ENCODE measurements at regions not wholly inside any gene's neighbourhood (a gene's known extent, or its start where the extent isn't known, plus 50 kb on each side); places are given as distances from the start of the nearest gene placed in this dataset.

- ChIA-PET CTCF (no interaction called here), POLR2A (no interaction called here)
- no peak for DNase-seq (ENCODE audit: low read depth, low spot score)
- TF ChIP-seq, protein P1, sequence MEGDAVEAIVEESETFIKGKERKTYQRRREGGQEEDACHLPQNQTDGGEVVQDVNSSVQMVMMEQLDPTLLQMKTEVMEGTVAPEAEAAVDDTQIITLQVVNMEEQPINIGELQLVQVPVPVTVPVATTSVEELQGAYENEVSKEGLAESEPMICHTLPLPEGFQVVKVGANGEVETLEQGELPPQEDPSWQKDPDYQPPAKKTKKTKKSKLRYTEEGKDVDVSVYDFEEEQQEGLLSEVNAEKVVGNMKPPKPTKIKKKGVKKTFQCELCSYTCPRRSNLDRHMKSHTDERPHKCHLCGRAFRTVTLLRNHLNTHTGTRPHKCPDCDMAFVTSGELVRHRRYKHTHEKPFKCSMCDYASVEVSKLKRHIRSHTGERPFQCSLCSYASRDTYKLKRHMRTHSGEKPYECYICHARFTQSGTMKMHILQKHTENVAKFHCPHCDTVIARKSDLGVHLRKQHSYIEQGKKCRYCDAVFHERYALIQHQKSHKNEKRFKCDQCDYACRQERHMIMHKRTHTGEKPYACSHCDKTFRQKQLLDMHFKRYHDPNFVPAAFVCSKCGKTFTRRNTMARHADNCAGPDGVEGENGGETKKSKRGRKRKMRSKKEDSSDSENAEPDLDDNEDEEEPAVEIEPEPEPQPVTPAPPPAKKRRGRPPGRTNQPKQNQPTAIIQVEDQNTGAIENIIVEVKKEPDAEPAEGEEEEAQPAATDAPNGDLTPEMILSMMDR (IDR thresholded peaks at IDR 0.05; ENCODE audit: insufficient read depth, low read length, missing control alignments) = no peak
- H3K4me3 ChIP-seq (ENCODE audit: low read depth, low read length) = no peak overlapping the region
Measured at GRCh38 chr7:42395607-42396006, 158.6 kb upstream of the GLI3 start.

DNA sequence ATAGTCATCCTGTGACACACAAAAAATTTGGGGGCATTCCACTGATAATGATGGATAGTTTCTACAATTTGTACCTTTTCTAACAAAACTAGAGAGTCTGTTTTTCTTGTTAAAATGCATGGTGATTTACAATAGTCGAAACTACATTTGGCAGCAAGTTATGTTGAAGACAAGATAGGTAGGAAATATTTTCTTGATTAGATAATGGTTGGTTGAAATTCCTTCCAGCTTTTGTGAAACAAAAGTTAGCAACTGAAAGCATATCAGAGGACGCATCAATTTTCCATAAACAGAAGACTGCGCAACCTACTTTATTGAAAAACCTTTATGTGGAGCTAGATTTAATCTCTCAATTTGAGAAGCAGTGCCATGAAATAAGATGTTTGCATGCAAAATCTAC, 155.8 kb upstream of the GLI3 start:
- ChIA-PET POLR2A (no interaction called here), CTCF (no interaction called here)
- TF ChIP-seq, protein P1 (IDR thresholded peaks at IDR 0.05; ENCODE audit: insufficient read depth, low read length, missing control alignments) = no peak
- no peak overlapping the region for H3K4me3 ChIP-seq (ENCODE audit: low read depth, low read length)
- DNase-seq (ENCODE audit: low read depth, low spot score) = no peak

DNA sequence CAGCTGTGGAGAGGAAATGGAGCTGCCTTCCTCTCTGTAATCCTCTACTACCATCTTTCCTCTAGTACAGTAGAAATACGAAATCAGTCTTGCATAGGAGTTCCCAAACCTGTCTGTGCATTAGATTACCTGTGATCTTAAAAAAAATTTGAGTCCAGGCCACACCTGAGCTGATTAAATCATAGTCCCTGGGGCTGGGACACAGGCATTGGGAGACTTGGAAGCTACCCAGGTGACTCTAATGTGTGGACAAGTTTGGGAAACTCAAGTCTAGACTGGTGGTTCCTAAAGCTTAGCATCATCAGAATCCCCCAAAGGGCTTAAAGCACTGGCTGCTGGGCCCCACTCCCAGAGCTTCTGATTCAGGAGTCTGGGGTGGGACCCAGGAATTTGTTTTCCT, 152.7 kb upstream of the GLI3 start:
- POLR2A ChIA-PET = no interaction called here
- TF ChIP-seq, protein P1 (IDR thresholded peaks at IDR 0.05; ENCODE audit: insufficient read depth, low read length, missing control alignments) = no peak
- CTCF ChIA-PET = no interaction called here
- DNase-seq (ENCODE audit: low read depth, low spot score) = no peak
- H3K4me3 ChIP-seq (ENCODE audit: low read depth, low read length) = no peak overlapping the region

GRCh38 chr7:42385912-42386311, 148.9 kb upstream of the GLI3 start:
- CTCF ChIA-PET = no interaction called here
- POLR2A ChIA-PET = no interaction called here
- no peak overlapping the region for H3K4me3 ChIP-seq (ENCODE audit: low read depth, low read length)
- TF ChIP-seq, protein P1 (IDR thresholded peaks at IDR 0.05; ENCODE audit: insufficient read depth, low read length, missing control alignments) = no peak
- no peak for DNase-seq (ENCODE audit: low read depth, low spot score)

DNA sequence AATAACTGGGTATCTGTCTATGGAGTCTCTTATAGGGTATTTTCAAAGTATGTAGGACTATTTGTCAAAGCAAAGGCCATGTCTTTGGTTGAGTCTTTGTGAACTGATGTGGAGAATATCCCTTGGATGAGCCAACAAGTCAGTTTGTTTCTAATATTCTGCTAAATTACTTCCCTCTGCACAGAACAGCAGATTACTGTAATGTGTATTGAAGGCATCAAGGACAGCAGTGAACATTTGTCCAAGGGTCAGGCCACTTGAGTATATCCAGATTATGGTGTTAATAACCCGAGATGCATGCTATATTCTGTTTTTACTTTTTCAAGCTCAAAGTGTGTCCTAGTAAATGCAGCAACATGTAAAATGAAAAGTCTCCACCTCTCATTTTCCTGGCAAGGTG, 144.2 kb upstream of the GLI3 start:
- CTCF ChIA-PET = no interaction called here
- no peak for DNase-seq (ENCODE audit: low read depth, low spot score)
- TF ChIP-seq, protein P1 (IDR thresholded peaks at IDR 0.05; ENCODE audit: insufficient read depth, low read length, missing control alignments) = no peak
- POLR2A ChIA-PET = no interaction called here
- no peak overlapping the region for H3K4me3 ChIP-seq (ENCODE audit: low read depth, low read length)

DNA sequence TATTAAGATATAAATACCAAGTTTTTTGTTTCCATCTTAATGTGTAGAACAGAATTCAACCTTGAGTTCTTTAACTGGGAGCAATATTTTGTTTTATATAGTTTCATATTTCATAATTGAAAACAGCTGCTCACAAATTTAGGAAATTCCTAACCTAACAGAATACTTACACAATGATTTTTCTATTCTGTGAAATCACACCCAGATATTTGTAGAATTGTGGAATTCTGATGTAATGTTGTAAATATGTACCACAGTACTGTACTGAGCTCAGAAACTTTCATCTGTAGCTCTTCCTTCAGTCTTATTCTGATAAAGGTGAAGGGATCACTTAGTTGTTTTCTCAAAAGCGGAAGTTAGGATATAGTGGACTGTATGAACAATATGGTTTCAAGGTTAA, 143.4 kb upstream of the GLI3 start:
- DNase-seq (ENCODE audit: low read depth, low spot score) = no peak

More for the DNA sequence above, 143.4 kb upstream of the GLI3 start:
- ChIA-PET POLR2A (no interaction called here), CTCF (no interaction called here)
- no peak overlapping the region for H3K4me3 ChIP-seq (ENCODE audit: low read depth, low read length)
- TF ChIP-seq, protein P1 (IDR thresholded peaks at IDR 0.05; ENCODE audit: insufficient read depth, low read length, missing control alignments) = no peak
